Right atrium auricular region (tissue), 2 donors: ENCODE measurements at regions not wholly inside any gene's neighbourhood (a gene's known extent, or its start where the extent isn't known, plus 50 kb on each side); places are given as distances from the start of the nearest gene placed in this dataset.

Experiments
- DNase-seq: peaks from one replicate; pipeline ENCODE4 v3.0.0-alpha.2; 2019; ENCODE audit warnings: low spot score
- H3K27ac ChIP-seq, 2 donors: fragments of 200-600 bp; sonication (generic); 1 replicate in 1 of 2; 2 replicates in 1 of 2; pipeline ENCODE4 v1.5.1; 2016 to 2019
- H3K27me3 ChIP-seq, 2 donors: fragments of 200-600 bp; sonication (generic); one replicate each; pipeline versions ENCODE4 v1.5.1 to v1.6.0; 2017 to 2019
- H3K36me3 ChIP-seq: fragments of 200-600 bp; sonication (generic); one replicate; pipeline ENCODE4 v1.5.1; 2016
- H3K4me1 ChIP-seq, 2 donors: fragments of 200-600 bp; sonication (generic); one replicate each; pipeline versions ENCODE4 v1.5.1 to v1.6.0; 2017 to 2019
- H3K4me3 ChIP-seq, 2 donors: fragments of 200-600 bp; sonication (generic); 1 replicate in 1 of 2; 2 replicates in 1 of 2; pipeline ENCODE4 v1.5.1; 2017 to 2019; ENCODE audit warnings: mild to moderate bottlenecking in 1 of 2, moderate library complexity in 1 of 2
- H3K9me3 ChIP-seq, 2 donors: fragments of 200-600 bp; sonication (generic); one replicate each; pipeline ENCODE4 v1.5.1; 2019
- TF ChIP-seq, protein P1 (sequence below), 2 donors: fragments of 200-600 bp; sonication (generic); IDR thresholded peaks; one replicate each; pipeline ENCODE4 v1.5.1; 2019; ENCODE audit warnings: antibody characterized with exemption in 2 of 2

DNA sequence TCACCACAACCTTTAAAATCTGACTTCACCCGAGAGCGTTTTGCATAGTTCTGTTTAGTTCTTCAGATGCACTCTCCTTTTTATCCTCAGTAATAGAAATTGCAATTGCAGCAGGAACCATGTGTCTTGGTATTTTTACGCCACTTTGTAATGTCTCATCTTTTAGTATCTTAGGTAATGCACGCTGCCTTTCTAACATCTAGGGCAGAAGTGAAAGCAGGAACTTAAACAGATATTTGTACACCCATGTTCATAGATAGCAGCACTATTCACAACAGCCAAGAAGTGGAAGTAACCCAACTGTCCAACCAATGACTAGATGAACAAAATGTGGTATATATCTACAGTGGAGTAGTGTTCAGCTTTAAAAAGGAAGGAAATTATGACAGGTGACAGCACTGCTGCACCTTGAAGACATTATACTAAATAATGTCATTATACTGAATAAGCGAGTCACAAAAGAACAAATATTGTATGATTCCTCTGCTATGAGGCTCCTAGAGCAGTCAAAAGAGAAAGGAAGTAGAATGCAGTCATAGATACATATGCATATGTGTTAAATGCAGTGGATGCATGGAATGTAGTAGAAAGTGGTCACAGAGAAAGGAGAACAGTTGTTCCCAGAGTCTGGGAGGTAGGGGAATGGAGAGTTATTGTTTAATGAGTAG is 105.9 kb upstream of the GJB6 start:
- DNase-seq: no peak
- peaks cover 0 to 3% of the 10 kb centered on the region in 2 donors for H3K4me1 ChIP-seq
- no peaks in the 10 kb centered on the region for H3K9me3 ChIP-seq
- H3K27ac ChIP-seq: no peak overlapping the region
- TF ChIP-seq, protein P1, sequence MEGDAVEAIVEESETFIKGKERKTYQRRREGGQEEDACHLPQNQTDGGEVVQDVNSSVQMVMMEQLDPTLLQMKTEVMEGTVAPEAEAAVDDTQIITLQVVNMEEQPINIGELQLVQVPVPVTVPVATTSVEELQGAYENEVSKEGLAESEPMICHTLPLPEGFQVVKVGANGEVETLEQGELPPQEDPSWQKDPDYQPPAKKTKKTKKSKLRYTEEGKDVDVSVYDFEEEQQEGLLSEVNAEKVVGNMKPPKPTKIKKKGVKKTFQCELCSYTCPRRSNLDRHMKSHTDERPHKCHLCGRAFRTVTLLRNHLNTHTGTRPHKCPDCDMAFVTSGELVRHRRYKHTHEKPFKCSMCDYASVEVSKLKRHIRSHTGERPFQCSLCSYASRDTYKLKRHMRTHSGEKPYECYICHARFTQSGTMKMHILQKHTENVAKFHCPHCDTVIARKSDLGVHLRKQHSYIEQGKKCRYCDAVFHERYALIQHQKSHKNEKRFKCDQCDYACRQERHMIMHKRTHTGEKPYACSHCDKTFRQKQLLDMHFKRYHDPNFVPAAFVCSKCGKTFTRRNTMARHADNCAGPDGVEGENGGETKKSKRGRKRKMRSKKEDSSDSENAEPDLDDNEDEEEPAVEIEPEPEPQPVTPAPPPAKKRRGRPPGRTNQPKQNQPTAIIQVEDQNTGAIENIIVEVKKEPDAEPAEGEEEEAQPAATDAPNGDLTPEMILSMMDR (IDR thresholded peaks at IDR 0.05): no peak
- no peak overlapping the region for H3K4me3 ChIP-seq
- no peaks in the 10 kb centered on the region for H3K27me3 ChIP-seq
- H3K36me3 ChIP-seq: no peaks in the 10 kb centered on the region

DNA sequence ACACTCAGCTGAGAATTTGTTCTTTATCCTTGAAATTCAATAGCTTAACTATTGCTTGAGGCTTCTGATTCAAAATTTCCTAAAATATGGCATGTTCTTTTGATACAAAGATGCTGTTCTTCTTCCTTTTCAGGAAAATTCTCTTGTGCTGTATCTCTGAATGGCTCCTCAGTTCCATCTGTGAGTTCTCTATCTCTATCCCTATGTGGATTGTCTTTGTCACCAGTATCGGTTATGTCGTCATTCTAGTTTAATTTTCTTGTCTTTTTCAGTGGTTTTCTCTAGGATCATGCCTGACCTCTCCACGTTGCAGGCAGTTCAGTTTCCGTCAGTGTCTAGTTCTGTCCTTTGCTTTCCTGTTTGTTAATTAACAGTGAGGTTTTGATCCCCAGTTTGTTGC is 104.6 kb upstream of the GJB6 start:
- no peak overlapping the region for H3K4me3 ChIP-seq
- H3K4me1 ChIP-seq: peaks cover 0 to 3% of the 10 kb centered on the region in 2 donors
- DNase-seq: no peak
- H3K36me3 ChIP-seq: no peaks in the 10 kb centered on the region
- no peaks in the 10 kb centered on the region for H3K9me3 ChIP-seq
- H3K27me3 ChIP-seq: no peaks in the 10 kb centered on the region
- H3K27ac ChIP-seq: no peak overlapping the region
- TF ChIP-seq, protein P1 (IDR thresholded peaks at IDR 0.05): no peak

DNA sequence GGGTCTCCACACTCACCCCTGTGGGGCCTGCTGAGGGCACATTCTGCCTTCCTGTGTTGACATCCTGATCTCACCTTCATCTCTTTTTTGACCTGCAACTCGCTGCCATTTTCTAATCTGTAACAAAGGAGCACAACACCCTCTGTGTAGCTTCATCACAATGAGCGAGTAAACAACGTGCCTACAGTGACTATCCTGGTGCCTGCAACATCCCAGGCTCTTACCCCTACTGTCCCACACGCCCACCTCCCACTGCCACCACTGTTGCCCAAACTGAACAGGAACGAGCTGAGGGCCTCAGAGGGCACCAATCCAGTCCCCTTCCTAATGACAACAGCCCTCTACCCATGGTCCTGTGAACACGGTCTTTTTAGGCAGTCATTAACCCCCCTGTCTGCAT is 102.2 kb upstream of the GJB6 start:
- no peaks in the 10 kb centered on the region for H3K36me3 ChIP-seq
- H3K4me3 ChIP-seq: no peak overlapping the region
- H3K4me1 ChIP-seq: no peaks in the 10 kb centered on the region
- DNase-seq: no peak
- H3K9me3 ChIP-seq: no peaks in the 10 kb centered on the region
- H3K27ac ChIP-seq: no peak overlapping the region
- TF ChIP-seq, protein P1 (IDR thresholded peaks at IDR 0.05): no peak
- no peaks in the 10 kb centered on the region for H3K27me3 ChIP-seq

DNA sequence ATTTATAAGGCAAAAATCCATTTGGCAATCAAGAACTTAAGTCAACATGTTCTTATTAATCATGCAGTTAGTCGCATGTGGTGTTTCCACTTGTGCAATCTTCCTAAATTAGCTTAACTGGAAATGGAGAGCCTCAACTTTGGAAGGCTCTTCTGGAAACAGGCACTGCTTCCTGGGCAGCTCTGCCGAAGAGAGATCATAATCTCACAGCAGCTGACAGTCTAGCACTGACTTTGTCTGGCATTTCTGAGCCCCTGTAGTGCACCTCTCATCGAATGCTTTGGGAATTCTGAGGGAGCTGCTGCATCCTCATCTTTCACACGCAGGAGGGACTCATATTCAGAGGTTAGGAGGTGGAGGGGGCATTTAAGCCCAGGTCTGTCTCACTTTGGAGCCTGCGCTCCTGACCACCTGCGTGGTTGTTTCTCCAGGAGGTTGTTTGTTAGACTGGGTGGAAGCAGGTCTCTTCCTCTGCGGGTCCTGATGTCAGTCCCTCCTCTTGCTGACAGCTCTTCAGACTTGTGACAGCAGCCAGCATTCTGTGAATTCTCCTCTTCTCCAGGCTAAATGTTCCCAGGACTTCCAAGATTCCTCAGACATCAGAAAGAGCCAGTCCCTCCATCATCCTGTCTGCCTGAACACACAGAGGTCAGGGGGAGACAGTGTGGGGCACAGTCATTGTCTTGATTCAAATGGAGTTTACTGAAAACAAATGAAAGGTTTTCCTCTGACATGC is 100.4 kb upstream of the GJB6 start:
- TF ChIP-seq, protein P1 (IDR thresholded peaks at IDR 0.05): no peak

DNA sequence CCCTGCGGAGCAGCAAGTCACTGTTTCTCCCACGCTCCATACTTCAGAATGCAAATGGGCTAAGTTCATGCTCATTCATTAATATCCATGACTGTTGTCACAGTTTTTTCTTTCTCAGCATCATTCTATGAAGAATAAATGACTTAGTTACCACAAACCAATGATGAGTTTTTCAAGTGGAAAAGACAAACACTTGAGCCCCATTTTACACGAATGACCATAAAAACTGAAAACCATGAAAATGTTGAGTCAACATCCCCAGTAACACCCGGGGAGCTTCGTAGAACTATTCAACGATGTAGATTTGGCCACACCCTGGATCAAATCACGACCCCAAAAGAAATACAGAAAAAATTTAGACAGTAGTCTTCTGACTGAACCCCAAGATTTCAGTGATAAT is 99.8 kb upstream of the GJB6 start:
- TF ChIP-seq, protein P1 (IDR thresholded peaks at IDR 0.05): no peak
- DNase-seq: no peak
- no peaks in the 10 kb centered on the region for H3K36me3 ChIP-seq
- no peaks in the 10 kb centered on the region for H3K27me3 ChIP-seq
- no peaks in the 10 kb centered on the region for H3K9me3 ChIP-seq
- H3K4me3 ChIP-seq: no peak overlapping the region
- H3K4me1 ChIP-seq: no peaks in the 10 kb centered on the region
- no peak overlapping the region for H3K27ac ChIP-seq

More for the DNA sequence above, 100.4 kb upstream of the GJB6 start:
- no peaks in the 10 kb centered on the region for H3K36me3 ChIP-seq
- H3K9me3 ChIP-seq: no peaks in the 10 kb centered on the region
- no peak overlapping the region for H3K27ac ChIP-seq
- H3K4me3 ChIP-seq: no peak overlapping the region
- H3K4me1 ChIP-seq: no peaks in the 10 kb centered on the region
- H3K27me3 ChIP-seq: no peaks in the 10 kb centered on the region
- no peak for DNase-seq
